Ovary (tissue), 3 donors: ENCODE measurements at regions not wholly inside any gene's neighbourhood (a gene's known extent, or its start where the extent isn't known, plus 50 kb on each side); places are given as distances from the start of the nearest gene placed in this dataset.

Experiments used
- CTCF ChIP-seq, 3 donors: fragments of 450-650 bp in 2 of 3; fragments of 200-600 bp in 1 of 3; IDR thresholded peaks; one replicate each; pipeline versions ENCODE4 v1.5.1 to v1.8.0; 2016 to 2022; ENCODE audit warnings: antibody characterized with exemption in 3 of 3, mild to moderate bottlenecking in 1 of 3
- EP300 ChIP-seq: sonication (generic); formaldehyde crosslinking; IDR thresholded peaks from one replicate; pipeline ENCODE4 v1.6.1; 2017; ENCODE audit warnings: antibody characterized with exemption
- POLR2A ChIP-seq: fragments of 450-650 bp; IDR thresholded peaks from one replicate; pipeline ENCODE4 v1.6.1; 2017; ENCODE audit warnings: antibody characterized with exemption, mild to moderate bottlenecking, moderate library complexity
- donor health status: DM: no; HTN: no; CAD: no.

- TF ChIP-seq CTCF (IDR thresholded peaks at IDR 0.05) (no peak), EP300 (no peak), POLR2A (no peak)
These were observed 252.4 kb upstream of the SLC39A10 start for GRCh38 chr2:195404651-195405050.
